GM23338 (cell line): ENCODE measurements at regions not wholly inside any gene's neighbourhood (a gene's known extent, or its start where the extent isn't known, plus 50 kb on each side); places are given as distances from the start of the nearest gene placed in this dataset.

Source experiments
- ATAC-seq: fragments of 200-7000 bp; cut with Tn5 transposase; 3 replicates; pipeline ENCODE4 v1.9.1; 2020
- DNase-seq: peaks from one replicate; pipeline ENCODE4 v3.0.0-alpha.2; 2015; ENCODE audit warnings: low spot score
- H2AFZ ChIP-seq: fragments of 200-600 bp; sonication (generic); 2 replicates; pipeline ENCODE4 v1.8.0; 2016; ENCODE audit warnings: antibody characterized with exemption, mild to moderate bottlenecking, moderate library complexity
- H3F3A ChIP-seq: fragments of 200-600 bp; sonication (generic); replicated peaks from 2 replicates; pipeline ENCODE4 v1.8.0; 2017; ENCODE audit warnings: antibody characterized with exemption, mixed run types, low read depth
- H3K27ac ChIP-seq: fragments of 200-600 bp; sonication (generic); 2 replicates; pipeline ENCODE4 v1.6.1; 2016; ENCODE audit warnings: low read depth
- H3K27me3 ChIP-seq: fragments of 200-600 bp; sonication (generic); 2 replicates; pipeline ENCODE4 v1.8.0; 2016; ENCODE audit warnings: mild to moderate bottlenecking, mixed run types, moderate library complexity; ENCODE audit not compliant: insufficient read depth
- H3K36me3 ChIP-seq: fragments of 200-600 bp; sonication (generic); 2 replicates; pipeline ENCODE4 v1.8.0; 2016; ENCODE audit warnings: mild to moderate bottlenecking; ENCODE audit not compliant: insufficient read depth
- H3K4me1 ChIP-seq: fragments of 200-600 bp; sonication (generic); 2 replicates; pipeline ENCODE4 v1.8.0; 2016; ENCODE audit warnings: mild to moderate bottlenecking, moderate library complexity; ENCODE audit not compliant: insufficient read depth
- H3K4me2 ChIP-seq: fragments of 200-600 bp; sonication (generic); 2 replicates; pipeline ENCODE4 v1.7.1; 2017; ENCODE audit warnings: mixed run types
- H3K4me3 ChIP-seq: fragments of 200-600 bp; sonication (generic); 2 replicates; pipeline ENCODE4 v1.6.1; 2016; ENCODE audit warnings: mixed run types
- H3K79me2 ChIP-seq: fragments of 200-600 bp; sonication (generic); replicated peaks from 2 replicates; pipeline ENCODE4 v1.8.0; 2017; ENCODE audit warnings: mild to moderate bottlenecking; ENCODE audit not compliant: insufficient read depth
- H3K9me2 ChIP-seq: fragments of 200-600 bp; sonication (generic); 2 replicates; pipeline ENCODE4 v1.8.0; 2017; ENCODE audit not compliant: insufficient read depth
- H4K20me1 ChIP-seq: fragments of 200-600 bp; sonication (generic); replicated peaks from 2 replicates; pipeline ENCODE4 v1.8.0; 2017; ENCODE audit warnings: mild to moderate bottlenecking; ENCODE audit not compliant: insufficient read depth
- H3K27ac Mint-ChIP-seq: 2 replicates; pipeline ENCODE4 v1.8.0; 2020; ENCODE audit warnings: inconsistent platforms, mild to moderate bottlenecking, moderate library complexity, mixed read lengths
- H3K27me3 Mint-ChIP-seq: 3 replicates; pipeline ENCODE4 v1.8.0; 2022; ENCODE audit warnings: low read depth, mild to moderate bottlenecking, moderate library complexity, mixed read lengths, inconsistent platforms; ENCODE audit not compliant: insufficient read depth, poor library complexity
- H3K36me3 Mint-ChIP-seq: 3 replicates; pipeline ENCODE4 v1.8.0; 2021; ENCODE audit warnings: low read depth, mild to moderate bottlenecking, inconsistent platforms, moderate library complexity, mixed read lengths
- H3K4me1 Mint-ChIP-seq: 3 replicates; pipeline ENCODE4 v1.8.0; 2020; ENCODE audit warnings: mild to moderate bottlenecking, inconsistent platforms, mixed read lengths
- H3K4me3 Mint-ChIP-seq: 3 replicates; pipeline ENCODE4 v1.8.0; 2021; ENCODE audit warnings: moderate library complexity, mild to moderate bottlenecking, inconsistent platforms, mixed read lengths
- H3K9me3 Mint-ChIP-seq: 3 replicates; pipeline ENCODE4 v1.8.0; 2020; ENCODE audit warnings: moderate library complexity, mild to moderate bottlenecking, inconsistent platforms, mixed read lengths
- CREB1 ChIP-seq: fragments of 250-450 bp; sonication (Bioruptor Pico); IDR thresholded peaks from 2 replicates; pipeline ENCODE4 v1.5.0; 2020; ENCODE audit warnings: low read depth, mild to moderate bottlenecking, moderate library complexity
- CTCF ChIP-seq, 2 experiments: fragments of 200-600 bp in 1 of 2; sonication (generic) in 1 of 2; conservative IDR thresholded peaks; 2 replicates each; pipeline versions ENCODE4 v1.5.1 to v1.6.1; 2016 to 2017; ENCODE audit warnings: antibody characterized with exemption in 2 of 2, low read depth in 2 of 2, mild to moderate bottlenecking in 2 of 2, moderate library complexity in 1 of 2
- ETS1 ChIP-seq: IDR thresholded peaks from 2 replicates; pipeline ENCODE4 v1.6.1; 2016; ENCODE audit warnings: antibody characterized with exemption
- EZH2 ChIP-seq: fragments of 200-600 bp; sonication (generic); IDR thresholded peaks from one replicate; pipeline ENCODE4 v1.8.0; 2017; ENCODE audit warnings: antibody characterized with exemption, mild to moderate bottlenecking, low read depth; ENCODE audit not compliant: unreplicated experiment
- EZH2phosphoT487 ChIP-seq: fragments of 200-600 bp; sonication (generic); IDR thresholded peaks from one replicate; pipeline ENCODE4 v1.8.1; 2018; ENCODE audit warnings: antibody characterized with exemption; ENCODE audit not compliant: unreplicated experiment
- JUNB ChIP-seq: IDR thresholded peaks from one replicate; pipeline ENCODE4 v1.6.1; 2016; ENCODE audit warnings: antibody characterized with exemption; ENCODE audit not compliant: unreplicated experiment
- NANOG ChIP-seq: IDR thresholded peaks from 2 replicates; pipeline ENCODE4 v1.6.1; 2016; ENCODE audit warnings: antibody characterized with exemption, borderline replicate concordance
- POLR2AphosphoS5 ChIP-seq: IDR thresholded peaks from 2 replicates; pipeline ENCODE4 v1.6.1; 2016; ENCODE audit warnings: antibody characterized with exemption, low read depth
- REST ChIP-seq: IDR thresholded peaks from one replicate; pipeline ENCODE4 v1.6.1; 2018; ENCODE audit warnings: antibody characterized with exemption; ENCODE audit not compliant: unreplicated experiment
- STAT1 ChIP-seq: IDR thresholded peaks from one replicate; pipeline ENCODE4 v1.6.1; 2016; ENCODE audit warnings: antibody characterized with exemption; ENCODE audit not compliant: unreplicated experiment
- ZNF114 ChIP-seq: fragments of 250-450 bp; sonication (Bioruptor Pico); IDR thresholded peaks from 2 replicates; pipeline ENCODE4 v1.5.0; 2020; ENCODE audit warnings: mild to moderate bottlenecking, moderate library complexity
- ZNF331 ChIP-seq: fragments of 250-450 bp; sonication (Bioruptor Pico); IDR thresholded peaks from 2 replicates; pipeline ENCODE4 v1.5.0; 2020; ENCODE audit warnings: low read depth, mild to moderate bottlenecking, moderate library complexity

GRCh38 chr1:214857716-214858115 is 224.8 kb upstream of the KCNK2 start:
- no peak for DNase-seq
- no peak overlapping the region for H3K27ac ChIP-seq
- no peaks in the 10 kb centered on the region for H3K27me3 Mint-ChIP-seq
- H3K4me3 Mint-ChIP-seq: no peak overlapping the region
- no peak for TF ChIP-seq JUNB
- no peak for TF ChIP-seq NANOG
- no peak for TF ChIP-seq EZH2
- TF ChIP-seq CREB1: no peak
- no peak for TF ChIP-seq ETS1
- TF ChIP-seq REST: no peak
- no peak for TF ChIP-seq STAT1
- H3K4me3 ChIP-seq: no peak overlapping the region
- no peak for ATAC-seq
- no peaks in the 10 kb centered on the region; the same call in 2 of the 3 replicates for H3K9me3 Mint-ChIP-seq
- no peaks in the 10 kb centered on the region for H3K79me2 ChIP-seq
- H4K20me1 ChIP-seq: no peaks in the 10 kb centered on the region
- no peaks in the 10 kb centered on the region for H3K4me1 Mint-ChIP-seq
- no peaks in the 10 kb centered on the region for H3K36me3 ChIP-seq
- no peak overlapping the region for H3K27ac Mint-ChIP-seq
- no peaks in the 10 kb centered on the region for H3K36me3 Mint-ChIP-seq
- no peaks in the 10 kb centered on the region for H3F3A ChIP-seq
- no peak overlapping the region for H2AFZ ChIP-seq
- no peaks in the 10 kb centered on the region for H3K9me2 ChIP-seq
- no peaks in the 10 kb centered on the region for H3K27me3 ChIP-seq
- no peak overlapping the region for H3K4me2 ChIP-seq
- H3K4me1 ChIP-seq: no peaks in the 10 kb centered on the region

- Mint-ChIP-seq H3K27ac (no peak overlapping the region), H3K9me3 (no peaks in the 10 kb centered on the region; the same call in 2 of the 3 replicates), H3K4me3 (no peak overlapping the region), H3K4me1 (no peaks in the 10 kb centered on the region), H3K36me3 (no peaks in the 10 kb centered on the region), H3K27me3 (no peaks in the 10 kb centered on the region)
- no peak for DNase-seq
- no peak for ATAC-seq
- no peaks in the 10 kb centered on the region for H3K27me3 ChIP-seq
- no peaks in the 10 kb centered on the region for H3K79me2 ChIP-seq
- no peaks in the 10 kb centered on the region for H3F3A ChIP-seq
- no peak overlapping the region for H2AFZ ChIP-seq
- no peaks in the 10 kb centered on the region for H4K20me1 ChIP-seq
- H3K36me3 ChIP-seq: no peaks in the 10 kb centered on the region
- H3K9me2 ChIP-seq: no peaks in the 10 kb centered on the region
- no peak overlapping the region for H3K4me2 ChIP-seq
- H3K4me3 ChIP-seq: no peak overlapping the region
- no peaks in the 10 kb centered on the region for H3K4me1 ChIP-seq
- H3K27ac ChIP-seq: no peak overlapping the region
- TF ChIP-seq EZH2 (no peak), POLR2AphosphoS5 (no peak), JUNB (no peak), ZNF331 (CRISPR knock-in tag) (no peak), ZNF114 (CRISPR knock-in tag) (no peak), CTCF (conservative IDR thresholded peaks at IDR 0.05; ENCODE audit: low read depth in 2 of 2) (no peak), EZH2phosphoT487 (no peak), REST (no peak), STAT1 (no peak), NANOG (no peak), ETS1 (no peak), CREB1 (no peak)
Observed at GRCh38 chr1:214859647-214860046, 222.9 kb upstream of the KCNK2 start.
